ENCODE measurements at regions not wholly inside any gene's neighbourhood (a gene's known extent, or its start where the extent isn't known, plus 50 kb on each side); places are given as distances from the start of the nearest gene placed in this dataset.
"Not testable (repeated sequence)": the region's sequence is repeated elsewhere in the genome, so short reads cannot be mapped to it uniquely, and the experiment has no call there.

- DNase-seq (ENCODE audit: low spot score): no peak
- TF ChIP-seq CTCF (IDR thresholded peaks at IDR 0.05; ENCODE audit: unreplicated experiment): no peak
- Mint-ChIP-seq H3K9me3 (ENCODE audit: unreplicated experiment) (no peaks in the 10 kb centered on the region), H3K4me3 (ENCODE audit: unreplicated experiment) (no peak overlapping the region), H3K4me1 (ENCODE audit: unreplicated experiment) (no peaks in the 10 kb centered on the region), H3K36me3 (ENCODE audit: low read depth, unreplicated experiment) (no peaks in the 10 kb centered on the region), H3K27ac (ENCODE audit: unreplicated experiment) (no peak overlapping the region), H3K27me3 (ENCODE audit: unreplicated experiment) (peaks cover 1% of the 10 kb centered on the region)
These were observed 292.2 kb upstream of the TAC1 start for GRCh38 chr7:97439637-97440214.

GRCh38 chr7:97446361-97446760 is 285.5 kb upstream of the TAC1 start:
- H3K36me3 Mint-ChIP-seq (ENCODE audit: low read depth, unreplicated experiment): no peaks in the 10 kb centered on the region
- no peak overlapping the region for H3K4me3 Mint-ChIP-seq (ENCODE audit: unreplicated experiment)
- H3K27me3 Mint-ChIP-seq (ENCODE audit: unreplicated experiment): no peaks in the 10 kb centered on the region
- no peak for DNase-seq (ENCODE audit: low spot score)
- H3K9me3 Mint-ChIP-seq (ENCODE audit: unreplicated experiment): no peaks in the 10 kb centered on the region
- no peaks in the 10 kb centered on the region for H3K4me1 Mint-ChIP-seq (ENCODE audit: unreplicated experiment)
- H3K27ac Mint-ChIP-seq (ENCODE audit: unreplicated experiment): no peak overlapping the region
- TF ChIP-seq CTCF (IDR thresholded peaks at IDR 0.05; ENCODE audit: unreplicated experiment): no peak

GRCh38 chr7:97449448-97449847 is 282.4 kb upstream of the TAC1 start:
- not testable (repeated sequence) for H3K36me3 Mint-ChIP-seq (ENCODE audit: low read depth, unreplicated experiment); H3K4me1 Mint-ChIP-seq (ENCODE audit: unreplicated experiment); DNase-seq (ENCODE audit: low spot score); H3K27me3 Mint-ChIP-seq (ENCODE audit: unreplicated experiment); H3K4me3 Mint-ChIP-seq (ENCODE audit: unreplicated experiment); H3K9me3 Mint-ChIP-seq (ENCODE audit: unreplicated experiment); H3K27ac Mint-ChIP-seq (ENCODE audit: unreplicated experiment)

- no peak for DNase-seq (ENCODE audit: low spot score)
- Mint-ChIP-seq H3K9me3 (ENCODE audit: unreplicated experiment) (no peaks in the 10 kb centered on the region), H3K4me1 (ENCODE audit: unreplicated experiment) (no peaks in the 10 kb centered on the region), H3K4me3 (ENCODE audit: unreplicated experiment) (no peak overlapping the region), H3K36me3 (ENCODE audit: low read depth, unreplicated experiment) (no peaks in the 10 kb centered on the region), H3K27ac (ENCODE audit: unreplicated experiment) (no peak overlapping the region), H3K27me3 (ENCODE audit: unreplicated experiment) (no peaks in the 10 kb centered on the region)
- TF ChIP-seq CTCF (IDR thresholded peaks at IDR 0.05; ENCODE audit: unreplicated experiment): no peak
These were observed 281.4 kb upstream of the TAC1 start for GRCh38 chr7:97450516-97450915.

GRCh38 chr7:97454636-97455035 is 277.2 kb upstream of the TAC1 start:
- H3K27me3 Mint-ChIP-seq (ENCODE audit: unreplicated experiment): no peaks in the 10 kb centered on the region
- H3K36me3 Mint-ChIP-seq (ENCODE audit: low read depth, unreplicated experiment): no peaks in the 10 kb centered on the region
- H3K4me3 Mint-ChIP-seq (ENCODE audit: unreplicated experiment): no peak overlapping the region
- no peak overlapping the region for H3K27ac Mint-ChIP-seq (ENCODE audit: unreplicated experiment)
- DNase-seq (ENCODE audit: low spot score): no peak
- no peaks in the 10 kb centered on the region for H3K9me3 Mint-ChIP-seq (ENCODE audit: unreplicated experiment)
- no peak for TF ChIP-seq CTCF (IDR thresholded peaks at IDR 0.05; ENCODE audit: unreplicated experiment)
- H3K4me1 Mint-ChIP-seq (ENCODE audit: unreplicated experiment): no peaks in the 10 kb centered on the region
